DND-41 (cell line): ENCODE measurements at regions not wholly inside any gene's neighbourhood (a gene's known extent, or its start where the extent isn't known, plus 50 kb on each side); places are given as distances from the start of the nearest gene placed in this dataset.

Experiments used
- EZH2 ChIP-seq: IDR thresholded peaks from 3 replicates; pipeline ENCODE4 v1.6.1; 2012; ENCODE audit warnings: borderline replicate concordance, low read depth, mild to moderate bottlenecking, moderate library complexity, low read length, inconsistent platforms; ENCODE audit not compliant: severe bottlenecking
- TF ChIP-seq, protein P1 (sequence below): IDR thresholded peaks from 2 replicates; pipeline ENCODE4 v1.5.1; 2012; ENCODE audit warnings: borderline replicate concordance, low read length, moderate library complexity, mild to moderate bottlenecking; ENCODE audit not compliant: poor library complexity, severe bottlenecking; ENCODE audit errors: extremely low read depth

DNA sequence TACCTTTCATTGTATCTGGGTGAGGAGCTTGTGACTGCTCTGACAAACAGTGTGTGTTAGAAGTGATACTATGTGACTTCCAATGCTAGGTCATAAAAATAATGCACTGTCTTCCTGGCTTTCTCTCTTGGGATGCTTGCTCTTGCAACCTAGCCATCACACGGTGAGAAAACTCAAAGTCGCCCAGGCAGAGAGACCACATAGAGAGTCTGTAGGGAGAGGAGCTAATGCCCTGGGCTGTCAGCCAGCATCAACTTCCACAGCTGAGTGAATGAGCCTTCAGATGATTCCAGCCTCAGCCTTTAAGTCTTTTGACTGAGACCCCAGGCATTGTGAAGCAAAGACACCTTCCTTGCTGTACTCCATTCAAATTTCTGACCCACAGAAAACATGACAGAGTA, 220.6 kb upstream of the SGO1 start:
- TF ChIP-seq, protein P1, sequence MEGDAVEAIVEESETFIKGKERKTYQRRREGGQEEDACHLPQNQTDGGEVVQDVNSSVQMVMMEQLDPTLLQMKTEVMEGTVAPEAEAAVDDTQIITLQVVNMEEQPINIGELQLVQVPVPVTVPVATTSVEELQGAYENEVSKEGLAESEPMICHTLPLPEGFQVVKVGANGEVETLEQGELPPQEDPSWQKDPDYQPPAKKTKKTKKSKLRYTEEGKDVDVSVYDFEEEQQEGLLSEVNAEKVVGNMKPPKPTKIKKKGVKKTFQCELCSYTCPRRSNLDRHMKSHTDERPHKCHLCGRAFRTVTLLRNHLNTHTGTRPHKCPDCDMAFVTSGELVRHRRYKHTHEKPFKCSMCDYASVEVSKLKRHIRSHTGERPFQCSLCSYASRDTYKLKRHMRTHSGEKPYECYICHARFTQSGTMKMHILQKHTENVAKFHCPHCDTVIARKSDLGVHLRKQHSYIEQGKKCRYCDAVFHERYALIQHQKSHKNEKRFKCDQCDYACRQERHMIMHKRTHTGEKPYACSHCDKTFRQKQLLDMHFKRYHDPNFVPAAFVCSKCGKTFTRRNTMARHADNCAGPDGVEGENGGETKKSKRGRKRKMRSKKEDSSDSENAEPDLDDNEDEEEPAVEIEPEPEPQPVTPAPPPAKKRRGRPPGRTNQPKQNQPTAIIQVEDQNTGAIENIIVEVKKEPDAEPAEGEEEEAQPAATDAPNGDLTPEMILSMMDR, result no peak
- TF ChIP-seq EZH2, result no peak
